HUES6 (cell line): ENCODE measurements at regions not wholly inside any gene's neighbourhood (a gene's known extent, or its start where the extent isn't known, plus 50 kb on each side); places are given as distances from the start of the nearest gene placed in this dataset.

Experiments used
- H3K27ac ChIP-seq: 2 replicates; pipeline ENCODE4 v1.7.0; 2013; ENCODE audit warnings: low read depth, mild to moderate bottlenecking, low read length, inconsistent platforms
- H3K27me3 ChIP-seq: 2 replicates; pipeline ENCODE4 v1.6.1; 2013; ENCODE audit warnings: low read length; ENCODE audit not compliant: control insufficient read depth, insufficient read depth
- H3K36me3 ChIP-seq: 2 replicates; pipeline ENCODE4 v1.6.1; 2013; ENCODE audit warnings: low read length; ENCODE audit not compliant: control insufficient read depth, insufficient read depth
- H3K4me1 ChIP-seq: 2 replicates; pipeline ENCODE4 v1.6.1; 2013; ENCODE audit warnings: low read length; ENCODE audit not compliant: control insufficient read depth, insufficient read depth
- H3K4me3 ChIP-seq: 2 replicates; pipeline ENCODE4 v1.5.1; 2013; ENCODE audit warnings: low read depth, low read length
- H3K9ac ChIP-seq: one replicate; pipeline ENCODE4 v1.6.1; 2013; ENCODE audit warnings: mild to moderate bottlenecking, low read length
- H3K9me3 ChIP-seq: 2 replicates; pipeline ENCODE4 v1.6.1; 2013; ENCODE audit warnings: low read depth, low read length; ENCODE audit not compliant: control insufficient read depth, insufficient read depth

DNA sequence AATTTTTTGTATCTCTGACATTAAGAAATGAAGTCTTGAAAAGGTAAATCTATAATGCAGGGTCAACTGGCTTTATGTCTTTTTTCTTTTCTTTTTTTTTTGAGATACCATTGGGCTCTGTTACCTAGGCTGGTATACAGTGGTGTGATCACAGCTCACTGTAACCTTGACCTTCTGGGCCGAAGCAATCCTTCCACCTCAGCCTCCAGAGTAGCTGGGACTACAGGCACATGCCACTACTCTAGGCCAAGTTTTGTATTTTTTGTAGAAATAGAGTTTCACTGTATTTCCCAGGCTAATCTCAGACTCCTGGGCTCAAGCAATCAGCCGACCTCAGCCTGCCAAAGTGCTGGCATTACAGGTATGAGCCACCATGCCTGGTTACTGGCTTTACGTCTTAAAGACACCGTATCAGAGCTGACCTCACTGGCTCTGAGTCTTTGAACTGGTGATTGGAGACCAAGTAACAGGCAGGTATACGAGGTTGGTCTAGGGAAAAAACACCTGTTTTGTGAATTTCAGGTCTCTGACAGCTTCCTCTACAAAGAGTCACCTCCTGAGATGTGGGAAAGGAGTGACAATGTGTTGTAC, 70.4 kb upstream of the GPBP1 start:
- Histone ChIP-seq H3K36me3 (no peaks in the 10 kb centered on the region), H3K4me3 (no peak overlapping the region), H3K27me3 (no peaks in the 10 kb centered on the region), H3K9me3 (no peaks in the 10 kb centered on the region), H3K9ac (no peak overlapping the region), H3K27ac (no peak overlapping the region), H3K4me1 (no peaks in the 10 kb centered on the region)

DNA sequence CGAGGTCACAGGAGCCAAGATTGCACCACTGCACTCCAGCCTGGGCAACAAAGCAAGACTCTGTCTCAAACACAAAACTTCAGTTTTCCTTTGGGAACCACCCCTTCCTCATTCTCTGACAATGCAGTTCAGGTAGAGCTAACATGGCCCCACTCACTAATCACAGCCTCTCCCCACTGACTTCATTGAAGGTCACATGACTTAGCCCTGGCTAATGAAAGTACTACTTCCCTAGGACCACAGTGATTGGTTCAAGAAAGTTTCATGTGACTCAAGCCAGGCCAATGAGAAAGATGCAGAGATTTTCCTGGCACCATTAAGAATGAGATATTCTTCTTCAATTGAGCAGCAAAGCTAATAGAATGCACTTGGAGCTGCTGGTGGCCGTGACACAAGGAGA, 67.2 kb upstream of the GPBP1 start:
- Histone ChIP-seq H3K4me3 (no peak overlapping the region), H3K36me3 (no peaks in the 10 kb centered on the region), H3K9ac (no peak overlapping the region), H3K9me3 (no peaks in the 10 kb centered on the region), H3K27me3 (no peaks in the 10 kb centered on the region), H3K4me1 (no peaks in the 10 kb centered on the region), H3K27ac (no peak overlapping the region)

DNA sequence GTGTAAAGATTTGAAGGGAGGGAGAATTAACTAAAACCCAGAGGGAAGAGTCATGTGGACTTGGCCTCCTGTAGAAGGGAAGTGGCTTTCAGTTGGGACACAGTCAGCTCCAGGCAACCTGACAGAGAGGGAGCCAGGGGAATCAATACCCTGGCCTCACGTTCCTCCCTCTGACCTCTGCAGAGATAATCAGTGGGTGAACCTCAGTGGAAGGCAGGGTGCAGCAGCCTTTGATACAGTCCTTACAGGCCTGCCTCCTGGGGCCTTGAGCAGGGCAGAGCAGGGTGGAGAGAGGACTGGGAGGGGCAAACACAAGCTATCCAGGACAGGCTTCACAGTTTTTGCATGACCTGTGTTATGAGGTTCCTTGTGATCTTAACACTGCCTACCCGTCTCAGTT, 61.9 kb upstream of the GPBP1 start:
- Histone ChIP-seq H3K4me1 (no peaks in the 10 kb centered on the region), H3K9me3 (no peaks in the 10 kb centered on the region), H3K36me3 (no peaks in the 10 kb centered on the region), H3K27ac (no peak overlapping the region), H3K9ac (no peak overlapping the region), H3K4me3 (no peak overlapping the region), H3K27me3 (no peaks in the 10 kb centered on the region)

DNA sequence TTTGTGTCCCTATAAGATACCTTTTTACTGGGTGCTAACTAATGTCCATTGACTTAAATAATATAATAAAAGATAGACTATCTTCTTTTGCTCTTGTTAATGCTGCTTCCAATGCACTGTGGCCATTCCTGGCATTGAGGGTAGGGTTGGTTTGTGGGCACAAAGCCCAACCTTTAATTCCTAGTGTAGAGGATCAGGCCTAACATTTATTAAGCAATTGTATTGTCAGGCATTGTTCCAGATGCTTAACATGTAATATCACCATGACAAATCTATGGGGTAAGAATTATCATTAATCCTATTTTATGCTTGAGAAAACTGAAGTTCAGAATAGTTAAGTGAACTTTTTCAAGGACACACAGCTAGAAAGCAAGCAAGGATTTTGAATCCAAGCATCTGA, 60.4 kb upstream of the GPBP1 start:
- Histone ChIP-seq H3K36me3 (no peaks in the 10 kb centered on the region), H3K9ac (no peak overlapping the region), H3K9me3 (no peaks in the 10 kb centered on the region), H3K4me3 (no peak overlapping the region), H3K4me1 (no peaks in the 10 kb centered on the region), H3K27me3 (no peaks in the 10 kb centered on the region), H3K27ac (no peak overlapping the region)

DNA sequence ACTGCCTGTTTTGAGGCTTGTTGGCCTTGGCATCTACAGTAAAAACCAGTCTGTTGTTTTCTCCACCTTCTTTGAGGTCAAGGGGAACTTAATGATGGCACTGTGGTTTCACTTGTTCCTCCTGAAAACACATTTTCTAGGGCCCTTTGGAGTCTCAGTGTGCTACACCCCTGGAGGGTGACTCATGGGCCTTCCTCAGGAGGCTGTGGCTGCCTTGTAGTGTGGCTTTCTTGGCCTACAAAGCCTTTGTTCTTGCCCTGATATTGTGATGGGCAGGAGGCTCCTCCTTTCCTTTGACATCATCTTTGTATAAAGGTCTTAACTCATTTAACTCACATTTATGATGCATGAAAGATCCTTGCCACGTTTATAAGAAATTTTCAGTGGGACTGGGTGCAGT, 56.3 kb upstream of the GPBP1 start:
- peaks cover 3% of the 10 kb centered on the region; the same call in 1 of the 2 replicates for H3K9me3 ChIP-seq
- H3K4me1 ChIP-seq = no peaks in the 10 kb centered on the region
- H3K36me3 ChIP-seq = no peaks in the 10 kb centered on the region
- no peak overlapping the region for H3K27ac ChIP-seq
- H3K9ac ChIP-seq = no peak overlapping the region
- H3K27me3 ChIP-seq = no peaks in the 10 kb centered on the region
- H3K4me3 ChIP-seq = no peak overlapping the region

DNA sequence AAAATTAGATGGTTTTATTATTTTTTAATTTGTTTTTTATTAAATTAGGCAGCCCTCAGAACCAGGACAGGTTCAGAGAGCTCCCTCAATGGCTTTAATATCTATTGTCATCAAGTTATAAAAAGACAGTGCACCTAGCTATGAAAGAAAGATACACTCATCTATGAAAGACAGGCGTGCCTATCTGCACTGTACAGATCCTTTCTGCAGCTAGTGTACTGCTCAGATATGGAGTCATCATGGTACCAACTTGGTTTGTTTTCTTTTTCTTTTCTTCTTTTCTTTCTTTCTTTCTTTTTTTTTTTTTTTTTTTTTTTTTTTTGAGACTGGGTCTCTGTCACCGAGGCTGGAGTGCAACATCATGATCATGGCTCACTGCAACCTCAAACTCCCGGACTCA, 54.8 kb upstream of the GPBP1 start:
- H3K27ac ChIP-seq = no peak overlapping the region

DNA sequence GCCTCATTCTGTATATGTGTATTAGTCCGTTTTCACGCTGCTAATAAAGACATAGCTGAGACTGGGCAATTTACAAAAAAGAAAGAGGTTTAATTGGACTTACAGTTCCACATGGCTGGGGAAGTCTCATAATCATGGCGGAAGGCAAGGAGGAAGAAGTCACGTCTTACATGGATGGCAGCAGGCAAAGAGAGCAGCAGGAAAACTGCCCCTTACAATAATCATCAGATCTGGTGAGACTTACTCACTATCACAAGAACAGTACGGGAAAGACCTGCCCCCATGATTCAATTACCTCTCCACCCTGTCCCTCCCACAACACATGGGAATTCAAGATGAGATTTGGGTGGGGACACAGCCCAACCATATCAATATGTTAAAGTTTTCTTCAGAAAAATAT, 49.8 kb upstream of the GPBP1 start:
- no peaks in the 10 kb centered on the region for H3K36me3 ChIP-seq
- H3K9ac ChIP-seq = no peak overlapping the region
- H3K27me3 ChIP-seq = no peaks in the 10 kb centered on the region
- no peak overlapping the region for H3K4me3 ChIP-seq
- peaks cover 11% of the 10 kb centered on the region for H3K9me3 ChIP-seq
- no peak overlapping the region for H3K27ac ChIP-seq
- H3K4me1 ChIP-seq = no peaks in the 10 kb centered on the region

More for the DNA sequence above, 54.8 kb upstream of the GPBP1 start:
- H3K9ac ChIP-seq = no peak overlapping the region
- no peaks in the 10 kb centered on the region for H3K27me3 ChIP-seq
- no peaks in the 10 kb centered on the region for H3K4me1 ChIP-seq
- no peaks in the 10 kb centered on the region for H3K36me3 ChIP-seq
- peaks cover 11% of the 10 kb centered on the region for H3K9me3 ChIP-seq
- no peak overlapping the region for H3K4me3 ChIP-seq
